ENCODE measurements at regions not wholly inside any gene's neighbourhood (a gene's known extent, or its start where the extent isn't known, plus 50 kb on each side); places are given as distances from the start of the nearest gene placed in this dataset.

DNA sequence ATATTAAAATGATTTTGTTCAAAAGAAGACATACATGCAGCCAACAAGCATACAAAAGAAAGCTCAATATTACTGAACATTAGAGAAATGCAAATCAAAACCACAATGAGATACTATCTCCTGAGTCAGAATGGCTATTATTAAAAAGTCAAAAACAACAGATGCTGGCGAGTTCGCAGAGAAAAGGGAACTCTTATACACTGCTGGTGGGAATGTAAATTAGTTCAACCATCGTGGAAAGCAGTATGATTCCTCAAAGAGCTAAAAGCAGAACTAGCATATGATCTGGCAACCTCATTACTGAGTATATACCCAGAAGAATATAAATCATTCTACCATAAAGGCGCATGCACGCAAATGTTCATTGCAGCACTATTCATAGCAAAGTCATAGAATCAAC, 126.0 kb upstream of the HMCN1 start:
- TF ChIP-seq EP300 (IDR thresholded peaks at IDR 0.05; ENCODE audit: borderline replicate concordance in 1 of 2, low read depth in 1 of 2, low read length in 1 of 2) (no peak), POLR2AphosphoS5 (IDR thresholded peaks at IDR 0.05; ENCODE audit: low read depth, low read length) (no peak), EZH2phosphoT487 (IDR thresholded peaks at IDR 0.05; ENCODE audit: borderline replicate concordance, low read depth) (no peak)
- TF ChIP-seq, protein P1, sequence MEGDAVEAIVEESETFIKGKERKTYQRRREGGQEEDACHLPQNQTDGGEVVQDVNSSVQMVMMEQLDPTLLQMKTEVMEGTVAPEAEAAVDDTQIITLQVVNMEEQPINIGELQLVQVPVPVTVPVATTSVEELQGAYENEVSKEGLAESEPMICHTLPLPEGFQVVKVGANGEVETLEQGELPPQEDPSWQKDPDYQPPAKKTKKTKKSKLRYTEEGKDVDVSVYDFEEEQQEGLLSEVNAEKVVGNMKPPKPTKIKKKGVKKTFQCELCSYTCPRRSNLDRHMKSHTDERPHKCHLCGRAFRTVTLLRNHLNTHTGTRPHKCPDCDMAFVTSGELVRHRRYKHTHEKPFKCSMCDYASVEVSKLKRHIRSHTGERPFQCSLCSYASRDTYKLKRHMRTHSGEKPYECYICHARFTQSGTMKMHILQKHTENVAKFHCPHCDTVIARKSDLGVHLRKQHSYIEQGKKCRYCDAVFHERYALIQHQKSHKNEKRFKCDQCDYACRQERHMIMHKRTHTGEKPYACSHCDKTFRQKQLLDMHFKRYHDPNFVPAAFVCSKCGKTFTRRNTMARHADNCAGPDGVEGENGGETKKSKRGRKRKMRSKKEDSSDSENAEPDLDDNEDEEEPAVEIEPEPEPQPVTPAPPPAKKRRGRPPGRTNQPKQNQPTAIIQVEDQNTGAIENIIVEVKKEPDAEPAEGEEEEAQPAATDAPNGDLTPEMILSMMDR (IDR thresholded peaks at IDR 0.05), result no peak
